ENCODE measurements at regions not wholly inside any gene's neighbourhood (a gene's known extent, or its start where the extent isn't known, plus 50 kb on each side); places are given as distances from the start of the nearest gene placed in this dataset.
A peak's percentile ranks its signal among the peaks of the same experiment; 100 is the strongest.

- Histone ChIP-seq H3T11ph (ENCODE audit: low read length) (no peak overlapping the region), H2AFZ (ENCODE audit: low read length) (no peak overlapping the region), H3K4me1 (ENCODE audit: insufficient read depth, low read length) (no peaks in the 10 kb centered on the region; the same call in 1 of the 2 replicates), H2BK20ac (ENCODE audit: low read depth, low read length, poor library complexity, severe bottlenecking) (no peak overlapping the region), H2AK5ac (ENCODE audit: insufficient read length, low read length) (no peak overlapping the region), H4K5ac (ENCODE audit: insufficient read length, low read depth, low read length) (no peak overlapping the region), H2BK15ac (ENCODE audit: low read depth, low read length) (no peak overlapping the region), H3K27me3 (ENCODE audit: insufficient read depth, low read length) (no peaks in the 10 kb centered on the region; the same call in 1 of the 2 replicates), H3K9ac (ENCODE audit: extremely low read depth, insufficient read length, low read length) (no peak overlapping the region), H3K4me2 (ENCODE audit: insufficient read depth, insufficient read length, low read length) (no peak overlapping the region), H3K56ac (ENCODE audit: insufficient read length, low read depth, low read length) (no peak overlapping the region), H3K18ac (ENCODE audit: insufficient read length, low read depth, low read length) (no peak overlapping the region), H2BK120ac (ENCODE audit: low read depth, low read length, poor library complexity, severe bottlenecking) (no peak overlapping the region), H3K9me3 (ENCODE audit: control insufficient read depth, low read depth, low read length) (no peaks in the 10 kb centered on the region), H3K79me1 (ENCODE audit: insufficient read depth, low read depth, low read length, poor library complexity, severe bottlenecking) (no peaks in the 10 kb centered on the region), H2BK5ac (ENCODE audit: insufficient read length, low read length) (no peak overlapping the region), H3K79me2 (ENCODE audit: insufficient read depth, low read length) (no peaks in the 10 kb centered on the region), H3K23me2 (ENCODE audit: insufficient read length, low read depth, low read length, poor library complexity, severe bottlenecking) (no peaks in the 10 kb centered on the region), H2BK12ac (ENCODE audit: insufficient read length, low read depth, low read length) (no peak overlapping the region), H3K27ac (ENCODE audit: insufficient read length, low read depth, low read length) (no peak overlapping the region), H4K20me1 (ENCODE audit: control insufficient read depth, insufficient read depth, insufficient read length) (no peaks in the 10 kb centered on the region), H4K8ac (replicated peaks; ENCODE audit: insufficient read length, low read depth, low read length) (no peak overlapping the region), H3K4ac (ENCODE audit: low read depth, low read length) (no peak overlapping the region), H3K14ac (ENCODE audit: insufficient read depth, low read length) (no peak overlapping the region), H3K23ac (ENCODE audit: insufficient read length, low read depth, low read length) (no peak overlapping the region), H4K91ac (ENCODE audit: insufficient read length, low read depth, low read length) (no peak overlapping the region)
- H3K4me3 Mint-ChIP-seq, result peak overlapping the region in 1 of 2 experiments; percentile 27; a peak in 1 of 5 replicates
- TF ChIP-seq CTCF (conservative IDR thresholded peaks at IDR 0.05), result peak; percentile 91
- no peaks in the 10 kb centered on the region for H3K36me3 Mint-ChIP-seq (ENCODE audit: insufficient read depth in 1 of 3, low read depth in 3 of 3)
- no CpG with 5 or more reads among the region's 4 CpGs for WGBS (ENCODE audit: extremely low coverage, insufficient read length, low lambda C conversion rate)
- H3K27me3 Mint-ChIP-seq (ENCODE audit: low read depth), result peaks cover 33% of the 10 kb centered on the region
- DNase-seq, result peak; percentile 87
- H3K4me1 Mint-ChIP-seq, result peaks cover 34 to 39% of the 10 kb centered on the region in 2 experiments
- H3K9me3 Mint-ChIP-seq, result no peaks in the 10 kb centered on the region; a peak in 1 of 5 replicates
- H3K27ac Mint-ChIP-seq, result peak overlapping the region in 1 of 3 experiments; percentile 46; a peak in 1 of 7 replicates
These were observed 521.3 kb upstream of the SEMA6D start for GRCh38 chr15:47196048-47196447.

Measured in H9 (cell line).